ENCODE measurements at regions not wholly inside any gene's neighbourhood (a gene's known extent, or its start where the extent isn't known, plus 50 kb on each side); places are given as distances from the start of the nearest gene placed in this dataset.

DNA sequence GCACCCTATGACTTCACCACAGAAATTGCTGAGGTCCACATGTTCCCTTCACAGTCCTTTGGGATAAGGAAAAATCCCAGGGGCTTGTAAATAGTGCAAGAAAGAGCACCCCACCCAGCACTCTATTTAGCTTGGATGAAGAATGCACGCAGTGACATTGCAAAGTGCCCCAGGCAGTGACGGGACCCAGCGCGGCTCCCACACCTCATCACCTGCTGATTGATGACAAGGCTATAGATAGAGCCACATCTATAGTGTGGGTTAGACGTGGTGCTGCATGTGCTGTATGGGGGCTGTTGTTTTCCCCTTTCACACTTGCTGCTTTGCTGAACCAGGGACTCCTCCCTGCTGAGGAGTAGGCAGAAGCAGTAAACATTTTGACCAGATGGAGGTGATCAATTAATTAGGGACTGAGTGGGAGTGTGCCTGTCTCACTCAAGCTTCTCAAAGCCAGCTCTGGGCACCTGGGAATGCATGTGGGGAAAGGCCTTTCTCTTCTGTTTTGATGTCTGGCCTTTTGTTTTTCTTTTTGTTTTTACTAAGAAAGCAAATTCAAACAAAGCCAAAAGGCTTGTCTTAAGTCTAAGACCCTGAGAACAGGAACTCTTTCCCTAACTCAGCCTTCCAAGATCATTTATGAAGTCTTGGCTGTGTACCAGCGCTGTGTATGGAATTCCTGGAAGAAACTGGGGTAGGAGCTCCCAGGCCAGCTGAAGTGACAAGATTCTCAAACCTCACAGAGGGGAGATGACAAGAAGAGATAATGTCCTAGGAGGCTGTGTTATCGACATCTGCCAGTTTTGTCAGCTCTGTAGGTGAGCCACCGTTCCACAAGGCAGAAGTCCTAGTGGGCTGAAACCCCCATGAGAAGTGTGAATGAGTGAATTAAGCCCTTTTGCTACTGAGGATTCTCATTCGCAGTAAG is 219.7 kb downstream of the BARX2 start:
- TF ChIP-seq, protein P1, sequence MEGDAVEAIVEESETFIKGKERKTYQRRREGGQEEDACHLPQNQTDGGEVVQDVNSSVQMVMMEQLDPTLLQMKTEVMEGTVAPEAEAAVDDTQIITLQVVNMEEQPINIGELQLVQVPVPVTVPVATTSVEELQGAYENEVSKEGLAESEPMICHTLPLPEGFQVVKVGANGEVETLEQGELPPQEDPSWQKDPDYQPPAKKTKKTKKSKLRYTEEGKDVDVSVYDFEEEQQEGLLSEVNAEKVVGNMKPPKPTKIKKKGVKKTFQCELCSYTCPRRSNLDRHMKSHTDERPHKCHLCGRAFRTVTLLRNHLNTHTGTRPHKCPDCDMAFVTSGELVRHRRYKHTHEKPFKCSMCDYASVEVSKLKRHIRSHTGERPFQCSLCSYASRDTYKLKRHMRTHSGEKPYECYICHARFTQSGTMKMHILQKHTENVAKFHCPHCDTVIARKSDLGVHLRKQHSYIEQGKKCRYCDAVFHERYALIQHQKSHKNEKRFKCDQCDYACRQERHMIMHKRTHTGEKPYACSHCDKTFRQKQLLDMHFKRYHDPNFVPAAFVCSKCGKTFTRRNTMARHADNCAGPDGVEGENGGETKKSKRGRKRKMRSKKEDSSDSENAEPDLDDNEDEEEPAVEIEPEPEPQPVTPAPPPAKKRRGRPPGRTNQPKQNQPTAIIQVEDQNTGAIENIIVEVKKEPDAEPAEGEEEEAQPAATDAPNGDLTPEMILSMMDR (conservative IDR thresholded peaks at IDR 0.05) = no peak
- TF ChIP-seq EZH2 (IDR thresholded peaks at IDR 0.05; ENCODE audit: low read depth) = no peak
